ENCODE measurements at regions not wholly inside any gene's neighbourhood (a gene's known extent, or its start where the extent isn't known, plus 50 kb on each side); places are given as distances from the start of the nearest gene placed in this dataset.

DNA sequence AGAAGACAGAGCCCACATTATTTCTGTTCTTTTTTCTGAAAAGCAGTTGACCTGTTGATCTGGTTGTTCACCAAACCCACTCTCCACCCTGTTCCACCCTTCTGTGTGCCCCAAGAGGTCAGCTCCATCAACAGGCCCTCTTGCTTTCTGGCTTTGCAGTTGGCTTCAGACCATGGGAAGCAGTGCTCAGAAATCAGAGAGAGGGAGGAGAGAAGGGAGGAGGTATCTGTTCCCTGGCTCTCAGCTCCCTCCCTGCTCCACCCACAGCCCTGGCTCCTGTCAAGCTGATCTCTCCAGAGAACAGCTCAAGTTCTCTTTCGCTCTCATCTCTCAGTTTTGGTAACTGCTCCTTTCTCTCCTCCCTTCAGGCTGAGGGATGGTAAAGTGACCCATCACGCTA is 144.2 kb upstream of the RAI14 start:
- TF ChIP-seq YY1 (IDR thresholded peaks at IDR 0.05; ENCODE audit: low read depth) (no peak), EGR1 (IDR thresholded peaks at IDR 0.05) (no peak), EP300 (IDR thresholded peaks at IDR 0.05; ENCODE audit: borderline replicate concordance) (no peak), TAF1 (IDR thresholded peaks at IDR 0.05; ENCODE audit: low read depth) (no peak), RAD21 (IDR thresholded peaks at IDR 0.05; ENCODE audit: low read depth) (no peak), FOXM1 (IDR thresholded peaks at IDR 0.05; ENCODE audit: borderline replicate concordance, low read depth) (no peak), NFIC (IDR thresholded peaks at IDR 0.05) (no peak), TCF12 (IDR thresholded peaks at IDR 0.05; ENCODE audit: low read depth) (no peak), CEBPB (IDR thresholded peaks at IDR 0.05) (no peak), CREB1 (IDR thresholded peaks at IDR 0.05; ENCODE audit: low read depth) (no peak)
- TF ChIP-seq, protein P1, sequence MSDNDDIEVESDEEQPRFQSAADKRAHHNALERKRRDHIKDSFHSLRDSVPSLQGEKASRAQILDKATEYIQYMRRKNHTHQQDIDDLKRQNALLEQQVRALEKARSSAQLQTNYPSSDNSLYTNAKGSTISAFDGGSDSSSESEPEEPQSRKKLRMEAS (IDR thresholded peaks at IDR 0.05): no peak
- TF ChIP-seq, protein P2, sequence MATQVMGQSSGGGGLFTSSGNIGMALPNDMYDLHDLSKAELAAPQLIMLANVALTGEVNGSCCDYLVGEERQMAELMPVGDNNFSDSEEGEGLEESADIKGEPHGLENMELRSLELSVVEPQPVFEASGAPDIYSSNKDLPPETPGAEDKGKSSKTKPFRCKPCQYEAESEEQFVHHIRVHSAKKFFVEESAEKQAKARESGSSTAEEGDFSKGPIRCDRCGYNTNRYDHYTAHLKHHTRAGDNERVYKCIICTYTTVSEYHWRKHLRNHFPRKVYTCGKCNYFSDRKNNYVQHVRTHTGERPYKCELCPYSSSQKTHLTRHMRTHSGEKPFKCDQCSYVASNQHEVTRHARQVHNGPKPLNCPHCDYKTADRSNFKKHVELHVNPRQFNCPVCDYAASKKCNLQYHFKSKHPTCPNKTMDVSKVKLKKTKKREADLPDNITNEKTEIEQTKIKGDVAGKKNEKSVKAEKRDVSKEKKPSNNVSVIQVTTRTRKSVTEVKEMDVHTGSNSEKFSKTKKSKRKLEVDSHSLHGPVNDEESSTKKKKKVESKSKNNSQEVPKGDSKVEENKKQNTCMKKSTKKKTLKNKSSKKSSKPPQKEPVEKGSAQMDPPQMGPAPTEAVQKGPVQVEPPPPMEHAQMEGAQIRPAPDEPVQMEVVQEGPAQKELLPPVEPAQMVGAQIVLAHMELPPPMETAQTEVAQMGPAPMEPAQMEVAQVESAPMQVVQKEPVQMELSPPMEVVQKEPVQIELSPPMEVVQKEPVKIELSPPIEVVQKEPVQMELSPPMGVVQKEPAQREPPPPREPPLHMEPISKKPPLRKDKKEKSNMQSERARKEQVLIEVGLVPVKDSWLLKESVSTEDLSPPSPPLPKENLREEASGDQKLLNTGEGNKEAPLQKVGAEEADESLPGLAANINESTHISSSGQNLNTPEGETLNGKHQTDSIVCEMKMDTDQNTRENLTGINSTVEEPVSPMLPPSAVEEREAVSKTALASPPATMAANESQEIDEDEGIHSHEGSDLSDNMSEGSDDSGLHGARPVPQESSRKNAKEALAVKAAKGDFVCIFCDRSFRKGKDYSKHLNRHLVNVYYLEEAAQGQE (IDR thresholded peaks at IDR 0.05; ENCODE audit: low read depth): no peak
- TF ChIP-seq, protein P3, sequence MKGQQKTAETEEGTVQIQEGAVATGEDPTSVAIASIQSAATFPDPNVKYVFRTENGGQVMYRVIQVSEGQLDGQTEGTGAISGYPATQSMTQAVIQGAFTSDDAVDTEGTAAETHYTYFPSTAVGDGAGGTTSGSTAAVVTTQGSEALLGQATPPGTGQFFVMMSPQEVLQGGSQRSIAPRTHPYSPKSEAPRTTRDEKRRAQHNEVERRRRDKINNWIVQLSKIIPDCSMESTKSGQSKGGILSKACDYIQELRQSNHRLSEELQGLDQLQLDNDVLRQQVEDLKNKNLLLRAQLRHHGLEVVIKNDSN (IDR thresholded peaks at IDR 0.05): no peak
